Activated CD8-positive, alpha-beta memory T cell treated with anti-CD3 and anti-CD28 coated beads, Interleukin-2, amount 10 ng/mL, durations not matched to agents 7 days and 5 days (primary cell): ENCODE measurements at regions not wholly inside any gene's neighbourhood (a gene's known extent, or its start where the extent isn't known, plus 50 kb on each side); places are given as distances from the start of the nearest gene placed in this dataset.
"Not testable (repeated sequence)": the region's sequence is repeated elsewhere in the genome, so short reads cannot be mapped to it uniquely, and the experiment has no call there.

Experiments used
- ATAC-seq: fragments of 150-1000 bp; cut with Tn5 transposase; one replicate; pipeline ENCODE4 v1.10.0; 2021; ENCODE audit warnings: moderate library complexity
- CTCF ChIA-PET: fragments of 350-600 bp; sonication (Branson Sonifier 250); formaldehyde crosslinking; loops from one replicate; lab custom pipeline; 2021; ENCODE audit warnings: antibody characterized with exemption; lab: Charles Lee
- DNase-seq: peaks from one replicate; pipeline ENCODE4 v3.0.0-alpha.2; 2020
- H3K27ac Mint-ChIP-seq: one replicate; pipeline ENCODE4 v1.8.0; 2021; ENCODE audit warnings: mild to moderate bottlenecking, mixed read lengths
- H3K27me3 Mint-ChIP-seq: one replicate; pipeline ENCODE4 v1.8.0; 2021; ENCODE audit warnings: mixed read lengths
- H3K36me3 Mint-ChIP-seq: one replicate; pipeline ENCODE4 v1.8.0; 2021; ENCODE audit warnings: mild to moderate bottlenecking, mixed read lengths
- H3K4me1 Mint-ChIP-seq: one replicate; pipeline ENCODE4 v1.8.0; 2021; ENCODE audit warnings: mixed read lengths
- H3K4me3 Mint-ChIP-seq: one replicate; pipeline ENCODE4 v1.8.0; 2021; ENCODE audit warnings: mild to moderate bottlenecking, moderate library complexity, mixed read lengths
- H3K9me3 Mint-ChIP-seq: one replicate; pipeline ENCODE4 v1.8.0; 2022; ENCODE audit warnings: low read depth, mixed read lengths

DNA sequence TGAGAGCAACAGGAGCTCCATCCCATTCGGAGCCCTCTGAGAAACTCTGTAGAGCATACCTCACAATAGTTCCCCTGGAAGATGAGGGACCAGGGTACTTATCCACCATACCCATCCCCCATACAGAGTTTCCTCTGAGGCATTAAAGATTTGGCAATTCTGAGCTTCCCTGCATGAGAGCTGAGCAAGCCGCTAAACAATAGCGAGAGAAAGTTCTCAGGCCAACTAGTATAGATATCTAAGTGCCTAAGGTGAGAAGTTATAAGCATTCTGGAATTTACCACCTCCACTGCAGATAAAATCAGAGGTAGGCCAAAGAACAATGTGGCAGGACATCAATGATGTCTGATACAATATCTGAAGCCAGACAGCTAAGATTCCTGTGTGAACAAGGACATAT is 129.1 kb upstream of the MBNL1 start:
- CTCF ChIA-PET = interaction anchor here (2.0 kb wide), 1 partner anchor 68 kb away, joined by 4 read pairs; no protein-coding TSS in a partner anchor
- no peaks in the 10 kb centered on the region for H3K36me3 Mint-ChIP-seq
- no peak for ATAC-seq
- no peak overlapping the region for H3K27ac Mint-ChIP-seq
- H3K27me3 Mint-ChIP-seq = no peaks in the 10 kb centered on the region
- no peak overlapping the region for H3K4me3 Mint-ChIP-seq
- DNase-seq = no peak
- no peaks in the 10 kb centered on the region for H3K9me3 Mint-ChIP-seq
- H3K4me1 Mint-ChIP-seq = no peaks in the 10 kb centered on the region

- CTCF ChIA-PET = interaction anchor here (1.1 kb wide), 1 partner anchor 11 kb away, joined by 3 read pairs; no protein-coding TSS in a partner anchor
- H3K36me3 Mint-ChIP-seq = peaks cover 2% of the 10 kb centered on the region
- no peak overlapping the region for H3K4me3 Mint-ChIP-seq
- no peak overlapping the region for H3K27ac Mint-ChIP-seq
- DNase-seq (no peak), ATAC-seq (no peak)
- H3K4me1 Mint-ChIP-seq = peaks cover 18% of the 10 kb centered on the region
- peaks cover 3% of the 10 kb centered on the region for H3K27me3 Mint-ChIP-seq
- H3K9me3 Mint-ChIP-seq = no peaks in the 10 kb centered on the region
Observed at GRCh38 chr3:152146461-152146860, 122.3 kb upstream of the MBNL1 start.

DNA sequence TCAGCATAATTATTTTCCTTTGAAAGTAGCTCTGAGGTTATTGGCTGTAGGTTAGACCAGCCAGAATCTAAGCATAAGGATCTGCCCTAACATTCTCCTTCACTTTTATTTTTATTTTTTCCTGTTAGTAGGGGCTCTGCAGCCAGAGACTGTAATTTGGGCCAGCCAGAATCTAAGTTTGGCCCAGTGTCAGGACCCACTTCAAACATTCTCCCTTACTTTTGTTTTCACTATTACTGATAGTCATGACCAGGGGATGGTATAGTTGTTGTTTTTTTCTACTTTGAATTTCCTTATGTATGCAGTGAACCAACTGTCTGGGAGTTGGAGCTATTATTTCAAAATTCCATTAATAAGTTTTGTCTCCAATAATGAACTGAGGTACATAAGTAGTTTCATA is 121.0 kb upstream of the MBNL1 start:
- no peak overlapping the region for H3K27ac Mint-ChIP-seq
- peaks cover 2% of the 10 kb centered on the region for H3K36me3 Mint-ChIP-seq
- ATAC-seq (no peak), DNase-seq (no peak)
- H3K4me3 Mint-ChIP-seq = no peak overlapping the region
- CTCF ChIA-PET = interaction anchor here (1.1 kb wide), 1 partner anchor 10 kb away, joined by 3 read pairs; no protein-coding TSS in a partner anchor
- no peaks in the 10 kb centered on the region for H3K9me3 Mint-ChIP-seq
- peaks cover 21% of the 10 kb centered on the region for H3K4me1 Mint-ChIP-seq
- peaks cover 3% of the 10 kb centered on the region for H3K27me3 Mint-ChIP-seq

DNA sequence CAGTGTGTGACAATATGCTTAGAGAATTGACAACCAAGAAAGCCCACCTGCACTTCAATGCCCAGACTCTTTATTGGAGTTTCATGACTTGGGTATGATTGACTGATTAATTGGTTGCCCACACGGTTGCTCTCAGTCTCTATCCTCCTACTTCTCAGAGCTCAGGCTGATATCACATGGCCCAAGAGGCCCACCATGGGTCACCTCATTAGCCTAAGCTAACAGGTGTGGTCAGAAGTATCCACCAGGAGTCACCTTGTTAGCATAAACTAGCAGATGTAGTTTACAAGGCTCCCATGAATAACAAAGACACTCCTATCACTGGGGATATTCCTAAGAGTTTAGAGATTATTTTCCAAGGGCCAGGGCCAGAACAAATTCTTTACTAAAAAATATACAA is 120.2 kb upstream of the MBNL1 start:
- Mint-ChIP-seq H3K9me3 (no peaks in the 10 kb centered on the region), H3K36me3 (peaks cover 2% of the 10 kb centered on the region), H3K4me1 (peaks cover 21% of the 10 kb centered on the region), H3K27me3 (peaks cover 3% of the 10 kb centered on the region), H3K27ac (no peak overlapping the region), H3K4me3 (no peak overlapping the region)
- no peak for ATAC-seq
- DNase-seq = no peak
- CTCF ChIA-PET = no interaction called here

- H3K4me1 Mint-ChIP-seq = peaks cover 21% of the 10 kb centered on the region
- H3K9me3 Mint-ChIP-seq = no peaks in the 10 kb centered on the region
- H3K27me3 Mint-ChIP-seq = peaks cover 3% of the 10 kb centered on the region
- CTCF ChIA-PET = no interaction called here
- ATAC-seq (no peak), DNase-seq (no peak)
- no peak overlapping the region for H3K4me3 Mint-ChIP-seq
- peaks cover 2% of the 10 kb centered on the region for H3K36me3 Mint-ChIP-seq
- no peak overlapping the region for H3K27ac Mint-ChIP-seq
Observed at GRCh38 chr3:152149832-152150231, 118.9 kb upstream of the MBNL1 start.

DNA sequence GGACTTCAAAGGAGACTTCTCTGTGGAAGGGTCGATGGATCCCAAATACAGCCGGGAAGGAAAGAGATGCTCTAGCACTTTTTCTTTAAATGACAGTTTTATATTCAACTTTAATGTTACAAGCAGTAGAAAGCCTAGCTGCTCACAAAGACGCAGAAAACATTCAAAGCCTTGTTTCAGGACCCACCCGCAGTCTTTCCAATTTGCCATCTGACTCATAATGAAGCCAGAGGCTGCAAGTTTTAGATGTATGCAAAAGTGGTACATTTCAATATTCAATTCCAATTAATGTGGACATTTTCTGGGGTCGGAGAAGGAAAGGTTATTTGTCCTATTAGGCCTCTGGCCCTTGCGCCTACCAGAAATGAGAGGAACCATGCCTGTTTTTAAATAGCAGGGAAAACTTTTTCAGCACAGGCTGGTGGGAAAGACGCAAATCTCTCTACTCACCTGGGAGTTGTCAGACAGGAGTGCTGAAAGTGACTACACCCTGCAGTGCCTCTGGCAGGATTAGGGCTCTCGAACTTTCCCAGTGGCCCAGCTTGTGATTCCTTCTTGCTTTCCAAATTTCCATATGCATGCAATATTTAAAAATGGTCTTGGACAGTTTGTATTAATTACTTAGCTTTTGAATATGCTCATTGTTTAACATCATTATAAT is 117.4 kb upstream of the MBNL1 start:
- no peak for ATAC-seq
- peaks cover 3% of the 10 kb centered on the region for H3K27me3 Mint-ChIP-seq
- CTCF ChIA-PET = interaction anchor here (1.1 kb wide), 1 partner anchor 9 kb away, joined by 4 read pairs; no protein-coding TSS in a partner anchor
- peaks cover 2% of the 10 kb centered on the region for H3K36me3 Mint-ChIP-seq
- H3K4me1 Mint-ChIP-seq = peaks cover 21% of the 10 kb centered on the region
- no peak overlapping the region for H3K4me3 Mint-ChIP-seq
- DNase-seq = no peak
- H3K9me3 Mint-ChIP-seq = no peaks in the 10 kb centered on the region
- H3K27ac Mint-ChIP-seq = no peak overlapping the region

- H3K27ac Mint-ChIP-seq, H3K27me3 Mint-ChIP-seq, H3K9me3 Mint-ChIP-seq, DNase-seq, ATAC-seq, H3K36me3 Mint-ChIP-seq, H3K4me3 Mint-ChIP-seq: not testable (repeated sequence)
- CTCF ChIA-PET = interaction anchor here (1.1 kb wide), 1 partner anchor 8 kb away, joined by 4 read pairs; no protein-coding TSS in a partner anchor
- peaks cover 20% of the 10 kb centered on the region for H3K4me1 Mint-ChIP-seq
Observed at GRCh38 chr3:152151877-152152765, 116.6 kb upstream of the MBNL1 start.

DNA sequence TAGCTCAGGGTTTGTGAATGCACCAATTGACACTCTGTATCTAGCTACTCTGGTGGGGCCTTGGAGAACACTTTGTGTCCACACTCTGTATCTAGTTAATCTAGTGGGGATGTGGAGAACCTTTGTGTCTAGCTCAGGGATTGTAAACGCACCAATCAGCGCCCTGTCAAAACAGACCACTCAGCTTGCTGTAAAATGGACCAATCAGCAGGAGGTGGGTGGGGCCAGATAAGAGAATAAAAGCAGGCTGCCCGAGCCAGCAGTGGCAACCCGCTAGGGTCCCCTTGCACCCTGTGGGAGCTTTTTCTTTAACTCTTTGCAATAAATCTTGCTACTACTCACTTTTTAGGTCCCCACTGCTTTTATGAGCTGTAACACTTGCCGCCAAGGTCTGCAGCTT is 115.6 kb upstream of the MBNL1 start:
- not testable (repeated sequence) for ATAC-seq

DNA sequence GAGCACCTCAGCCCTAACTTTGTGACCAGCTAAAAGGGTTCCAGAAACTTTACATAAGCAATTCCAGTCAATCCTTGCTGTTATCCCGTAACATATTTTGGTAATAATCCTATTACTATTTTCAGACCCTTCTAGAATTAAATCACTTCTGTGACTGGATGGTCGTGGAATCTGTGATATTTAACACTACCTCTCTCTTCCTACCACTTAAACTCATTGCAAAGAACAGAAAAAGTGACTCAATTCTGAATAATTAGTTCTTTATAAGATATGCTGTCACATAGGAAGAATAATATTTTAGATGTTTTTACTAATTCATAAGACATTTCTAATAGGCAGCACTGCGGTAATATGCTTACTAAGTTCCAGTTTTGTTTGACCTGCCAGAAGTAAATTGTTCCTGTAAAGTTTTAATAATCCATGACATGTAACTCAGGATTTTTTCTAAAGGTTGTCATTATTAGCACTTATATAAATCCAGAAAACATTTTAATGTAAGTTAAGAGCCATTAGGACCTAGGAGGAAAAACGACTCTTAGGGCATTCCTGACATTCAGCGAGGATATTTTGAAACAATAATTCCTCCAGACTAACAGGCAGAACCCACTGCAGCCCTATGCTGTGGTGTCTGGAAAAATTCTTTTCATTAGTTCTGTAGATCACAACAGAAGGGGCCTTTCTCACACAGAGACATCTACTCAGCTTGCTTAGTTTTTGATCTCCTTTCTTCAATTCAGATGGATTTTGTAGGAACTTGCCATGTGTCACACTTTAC is 113.3 kb upstream of the MBNL1 start:
- H3K27ac Mint-ChIP-seq = no peak overlapping the region
- peaks cover 5% of the 10 kb centered on the region for H3K27me3 Mint-ChIP-seq
- no peak for ATAC-seq
- H3K9me3 Mint-ChIP-seq = no peaks in the 10 kb centered on the region
- no peak overlapping the region for H3K4me3 Mint-ChIP-seq
- H3K4me1 Mint-ChIP-seq = peaks cover 7% of the 10 kb centered on the region
- DNase-seq = no peak
- CTCF ChIA-PET = no interaction called here
- H3K36me3 Mint-ChIP-seq = no peaks in the 10 kb centered on the region

More for the DNA sequence above, 115.6 kb upstream of the MBNL1 start:
- H3K27me3 Mint-ChIP-seq, DNase-seq, H3K9me3 Mint-ChIP-seq, CTCF ChIA-PET, H3K27ac Mint-ChIP-seq, H3K36me3 Mint-ChIP-seq, H3K4me3 Mint-ChIP-seq: not testable (repeated sequence)
- peaks cover 14% of the 10 kb centered on the region for H3K4me1 Mint-ChIP-seq

DNA sequence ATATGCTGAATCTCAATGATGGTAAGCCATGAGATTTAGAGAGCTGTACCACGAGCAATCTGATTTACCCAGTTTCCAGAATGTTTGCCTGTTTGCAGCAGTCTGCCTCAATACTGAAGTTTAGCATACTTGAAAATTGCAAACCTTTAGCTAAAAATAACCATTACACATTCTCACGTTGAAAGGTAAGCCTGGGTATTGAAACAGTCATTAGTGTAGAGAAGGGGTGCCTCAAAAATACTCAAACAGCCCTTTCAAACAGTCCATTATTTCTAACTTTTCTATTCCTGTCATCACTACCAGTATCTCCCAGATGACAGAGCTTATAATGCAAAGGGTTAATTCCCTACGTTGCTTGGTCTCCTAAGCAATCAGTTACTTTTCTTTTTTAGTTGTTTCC is 111.8 kb upstream of the MBNL1 start:
- no peak for ATAC-seq
- no peak overlapping the region for H3K27ac Mint-ChIP-seq
- H3K4me3 Mint-ChIP-seq = no peak overlapping the region
- DNase-seq = no peak
- CTCF ChIA-PET = interaction anchor here (1.0 kb wide), 1 partner anchor 10 kb away, joined by 3 read pairs; no protein-coding TSS in a partner anchor
- H3K9me3 Mint-ChIP-seq = no peaks in the 10 kb centered on the region
- peaks cover 9% of the 10 kb centered on the region for H3K27me3 Mint-ChIP-seq
- peaks cover 1% of the 10 kb centered on the region for H3K4me1 Mint-ChIP-seq
- no peaks in the 10 kb centered on the region for H3K36me3 Mint-ChIP-seq

DNA sequence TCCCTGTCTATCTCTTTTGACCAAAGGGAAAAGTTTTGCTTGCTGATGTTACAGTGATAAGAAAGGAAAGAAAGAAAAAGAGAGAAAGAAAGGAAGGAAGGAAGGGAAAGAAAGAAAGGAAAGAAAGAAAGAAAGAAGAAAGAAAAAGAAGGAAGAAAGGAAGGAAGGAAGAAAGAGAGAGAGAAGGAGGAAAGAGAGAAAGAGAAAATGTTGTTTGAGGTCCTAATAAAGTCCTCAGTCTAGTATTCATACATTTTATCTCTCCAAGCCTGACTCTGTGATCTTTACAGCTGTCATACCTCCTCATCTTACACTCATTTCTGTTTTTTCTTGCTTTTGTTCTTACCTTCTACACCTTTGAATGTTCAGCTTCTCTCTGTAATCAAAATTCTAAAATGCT is 111.4 kb upstream of the MBNL1 start:
- ATAC-seq (no peak), DNase-seq (no peak)
- no peak overlapping the region for H3K27ac Mint-ChIP-seq
- no peak overlapping the region for H3K4me3 Mint-ChIP-seq
- H3K9me3 Mint-ChIP-seq = no peaks in the 10 kb centered on the region
- H3K4me1 Mint-ChIP-seq = peaks cover 1% of the 10 kb centered on the region
- H3K36me3 Mint-ChIP-seq = no peaks in the 10 kb centered on the region
- peaks cover 9% of the 10 kb centered on the region for H3K27me3 Mint-ChIP-seq
- CTCF ChIA-PET = interaction anchor here (1.0 kb wide), 1 partner anchor 10 kb away, joined by 3 read pairs; no protein-coding TSS in a partner anchor

DNA sequence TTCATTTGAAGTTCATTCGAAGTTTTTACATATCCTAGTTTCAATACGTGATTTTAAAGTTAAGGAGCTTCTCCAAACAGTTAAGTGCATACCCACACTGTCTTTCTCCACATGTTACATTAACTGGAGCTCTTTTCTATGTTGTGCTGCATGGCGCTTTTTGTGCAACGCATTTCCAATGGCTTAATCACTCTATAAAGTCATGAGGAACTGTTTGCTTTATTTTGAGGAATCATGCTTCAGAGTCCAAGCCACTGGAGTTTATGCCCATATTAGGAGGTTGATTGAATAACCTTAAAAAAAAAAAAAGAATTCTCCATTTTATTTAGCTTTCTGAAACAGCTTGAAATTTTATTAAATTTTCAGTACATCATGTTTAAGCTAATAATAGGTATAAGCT is 109.4 kb upstream of the MBNL1 start:
- DNase-seq = no peak
- Mint-ChIP-seq H3K36me3 (no peaks in the 10 kb centered on the region), H3K27ac (no peak overlapping the region), H3K9me3 (no peaks in the 10 kb centered on the region), H3K4me1 (peaks cover 1% of the 10 kb centered on the region), H3K27me3 (peaks cover 9% of the 10 kb centered on the region), H3K4me3 (no peak overlapping the region)
- no peak for ATAC-seq
- CTCF ChIA-PET = interaction anchor here (1.7 kb wide), 1 partner anchor 8 kb away, joined by 4 read pairs; no protein-coding TSS in a partner anchor
